B cell (primary cell): ENCODE measurements at regions not wholly inside any gene's neighbourhood (a gene's known extent, or its start where the extent isn't known, plus 50 kb on each side); places are given as distances from the start of the nearest gene placed in this dataset.

Source experiments
- ATAC-seq: fragments of 200-7000 bp; cut with Tn5 transposase; one replicate; pipeline ENCODE4 v1.10.0; 2021; ENCODE audit warnings: low read depth, mild to moderate bottlenecking, moderate number of reproducible peaks, moderate library complexity
- CTCF ChIA-PET: fragments of 350-600 bp; sonication (Branson Sonifier 250); formaldehyde crosslinking; loops from one replicate; lab custom pipeline; 2021; ENCODE audit warnings: antibody characterized with exemption, inconsistent platforms; lab: Charles Lee
- POLR2A ChIA-PET: fragments of 350-600 bp; sonication (Branson Sonifier 250); formaldehyde crosslinking; loops from one replicate; lab custom pipeline; 2021; ENCODE audit warnings: antibody characterized with exemption; lab: Charles Lee
- DNase-seq: peaks from one replicate; pipeline ENCODE4 v3.0.0; 2013
- H2AFZ ChIP-seq: 2 replicates; pipeline ENCODE4 v1.6.1; 2012; ENCODE audit warnings: mild to moderate bottlenecking, low read depth, low read length; ENCODE audit not compliant: insufficient read depth, poor library complexity, severe bottlenecking
- H3K27ac ChIP-seq, 2 donors: 1 replicate in 1 of 2; 2 replicates in 1 of 2; pipeline ENCODE4 v1.5.1; 2012 to 2013; ENCODE audit warnings: low read length in 2 of 2, mild to moderate bottlenecking in 2 of 2, moderate library complexity in 1 of 2
- H3K27me3 ChIP-seq, 4 experiments: fragments of 200-600 bp in 1 of 4; sonication (generic) in 1 of 4; replicated peaks in 1 of 4; 1 replicate in 2 of 4; 2 replicates in 2 of 4; pipeline versions ENCODE4 v1.6.1 to v1.7.0; 2013 to 2016; ENCODE audit warnings: low read length in 3 of 4, mild to moderate bottlenecking in 2 of 4, mixed read lengths in 1 of 4, moderate library complexity in 1 of 4; ENCODE audit not compliant: insufficient read depth in 4 of 4, control insufficient read depth in 3 of 4; ENCODE audit errors: control extremely low read depth in 1 of 4
- H3K36me3 ChIP-seq, 2 experiments: replicated peaks in 1 of 2; 1 replicate in 1 of 2; 2 replicates in 1 of 2; pipeline versions ENCODE4 v1.6.1 to v1.7.1; 2013; ENCODE audit warnings: low read length in 1 of 2; ENCODE audit not compliant: insufficient read depth in 2 of 2, control insufficient read depth in 1 of 2; ENCODE audit errors: control extremely low read depth in 1 of 2, extremely low read depth in 1 of 2
- H3K4me1 ChIP-seq, 2 donors: fragments of 200-600 bp in 1 of 2; sonication (generic) in 1 of 2; 1 replicate in 1 of 2; 2 replicates in 1 of 2; pipeline versions ENCODE4 v1.5.1 to v1.6.1; 2013 to 2017; ENCODE audit warnings: low read length in 2 of 2; ENCODE audit not compliant: control insufficient read depth in 2 of 2, insufficient read depth in 2 of 2
- H3K4me2 ChIP-seq: replicated peaks from 2 replicates; pipeline ENCODE3; 2012; ENCODE audit warnings: mild to moderate bottlenecking, low read depth, low read length; ENCODE audit not compliant: poor library complexity, severe bottlenecking
- H3K4me3 ChIP-seq, 5 experiments: fragments of 200-600 bp in 1 of 5; sonication (generic) in 1 of 5; 1 replicate in 3 of 5; 2 replicates in 2 of 5; pipeline versions ENCODE4 v1.5.1 to v1.7.0; 2011 to 2016; ENCODE audit warnings: low read length in 4 of 5, mild to moderate bottlenecking in 4 of 5, low read depth in 2 of 5, control low read depth in 1 of 5, moderate library complexity in 1 of 5; ENCODE audit not compliant: insufficient read depth in 1 of 5; ENCODE audit errors: control extremely low read depth in 1 of 5, extremely low read depth in 1 of 5
- H3K79me2 ChIP-seq: fragments of 200-600 bp; sonication (generic); one replicate; pipeline ENCODE4 v1.6.0; 2016; ENCODE audit warnings: low read length; ENCODE audit not compliant: control insufficient read depth, insufficient read depth
- H3K9ac ChIP-seq: fragments of 200-600 bp; sonication (generic); 2 replicates; pipeline ENCODE4 v1.6.1; 2017; ENCODE audit warnings: mild to moderate bottlenecking, low read length, moderate library complexity
- H3K9me3 ChIP-seq, 3 donors: one replicate each; pipeline versions ENCODE4 v1.6.1 to v1.7.1; 2013; ENCODE audit warnings: low read length in 2 of 3; ENCODE audit not compliant: control insufficient read depth in 2 of 3, insufficient read depth in 1 of 3; ENCODE audit errors: control extremely low read depth in 1 of 3
- H4K20me1 ChIP-seq: 2 replicates; pipeline ENCODE4 v1.6.0; 2012; ENCODE audit warnings: mild to moderate bottlenecking, low read length; ENCODE audit not compliant: insufficient read depth, control insufficient read depth, poor library complexity, severe bottlenecking
- H3K27ac Mint-ChIP-seq: one replicate; pipeline ENCODE4 v1.8.0; 2021; ENCODE audit warnings: mixed read lengths
- H3K27me3 Mint-ChIP-seq: one replicate; pipeline ENCODE4 v1.8.0; 2021; ENCODE audit warnings: mixed read lengths
- H3K4me1 Mint-ChIP-seq: one replicate; pipeline ENCODE4 v1.8.0; 2021; ENCODE audit warnings: mixed read lengths
- H3K4me3 Mint-ChIP-seq: one replicate; pipeline ENCODE4 v1.8.0; 2021; ENCODE audit warnings: mixed read lengths
- H3K9me3 Mint-ChIP-seq: one replicate; pipeline ENCODE4 v1.8.0; 2022; ENCODE audit warnings: mixed read lengths; ENCODE audit not compliant: insufficient read depth
- EZH2 ChIP-seq: IDR thresholded peaks from 2 replicates; pipeline ENCODE4 v1.6.1; 2012; ENCODE audit warnings: borderline replicate concordance, low read depth, mild to moderate bottlenecking, moderate library complexity, low read length; ENCODE audit not compliant: insufficient read depth, poor library complexity, severe bottlenecking
- WGBS: methylation state at CpG from one replicate; pipeline ENCODE4 v1.1.5; 2013; ENCODE audit warnings: missing lambda C conversion rate; ENCODE audit not compliant: insufficient coverage; 5-methylcytosine and 5-hydroxymethylcytosine counted together
- intact Hi-C: fragments of 100-400 bp; cut with micrococcal nuclease; formaldehyde crosslinking; loops from one replicate; pipeline ENCODE4 v1.10.0; 2022
- TF ChIP-seq, protein P1 (sequence below): fragments of 200-600 bp; IDR thresholded peaks from one replicate; pipeline ENCODE4 v1.8.0; 2022; ENCODE audit warnings: antibody characterized with exemption, mild to moderate bottlenecking

DNA sequence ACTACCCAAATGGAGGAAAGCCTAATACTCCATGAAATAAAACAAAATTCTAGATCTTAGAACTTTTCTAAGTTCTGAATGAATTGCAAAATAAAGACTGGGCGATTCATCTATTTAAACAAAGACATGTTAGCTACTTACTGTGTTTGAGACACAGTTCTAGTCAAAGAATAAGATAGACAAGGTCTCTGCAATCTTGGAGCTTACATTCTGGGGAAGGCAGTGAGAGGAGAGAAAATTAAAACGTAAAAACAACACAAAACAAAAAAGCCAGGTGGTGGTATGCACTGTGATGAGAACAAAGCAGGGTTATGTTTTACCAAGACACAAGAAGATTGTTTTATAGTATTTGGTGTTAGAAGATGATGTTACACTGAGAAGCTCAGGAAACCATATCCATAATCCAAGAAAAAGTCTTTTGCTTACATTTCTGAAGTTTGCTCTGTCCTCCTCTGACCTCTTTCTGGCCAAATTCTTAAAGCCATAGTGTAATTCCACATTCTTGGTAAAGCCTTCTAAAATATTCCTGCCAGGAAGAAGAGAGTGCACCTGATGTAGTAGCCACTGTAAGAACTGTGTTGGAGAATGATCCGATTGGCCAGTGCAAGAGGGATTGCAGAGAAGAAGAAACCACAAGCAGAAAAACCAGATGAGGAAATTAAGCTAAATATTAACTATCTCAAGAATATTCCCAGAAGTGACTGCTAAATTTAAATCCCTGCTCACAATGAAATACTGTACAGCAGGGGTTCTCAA, 218.4 kb downstream of the PCSK1 start:
- DNase-seq, result no peak
- H2AFZ ChIP-seq, result no peak overlapping the region
- no peak overlapping the region for H3K27ac ChIP-seq
- no CpG with 5 or more reads among the region's 3 CpGs for WGBS
- ChIA-PET POLR2A (no interaction called here), CTCF (no interaction called here)
- H3K27me3 Mint-ChIP-seq, result peaks cover 10% of the 10 kb centered on the region
- no peaks in the 10 kb centered on the region for H3K4me1 Mint-ChIP-seq
- no peaks in the 10 kb centered on the region for H3K4me1 ChIP-seq
- H3K27me3 ChIP-seq, result no peaks in the 10 kb centered on the region
- H3K79me2 ChIP-seq, result no peaks in the 10 kb centered on the region
- intact Hi-C loops, result no loop called here
- H3K27ac Mint-ChIP-seq, result no peak overlapping the region
- no peak overlapping the region for H3K4me3 Mint-ChIP-seq
- H3K9ac ChIP-seq, result no peak overlapping the region
- H3K9me3 ChIP-seq, result no peaks in the 10 kb centered on the region
- ATAC-seq, result no peak
- H3K9me3 Mint-ChIP-seq, result no peaks in the 10 kb centered on the region
- no peaks in the 10 kb centered on the region for H4K20me1 ChIP-seq
- TF ChIP-seq, protein P1, sequence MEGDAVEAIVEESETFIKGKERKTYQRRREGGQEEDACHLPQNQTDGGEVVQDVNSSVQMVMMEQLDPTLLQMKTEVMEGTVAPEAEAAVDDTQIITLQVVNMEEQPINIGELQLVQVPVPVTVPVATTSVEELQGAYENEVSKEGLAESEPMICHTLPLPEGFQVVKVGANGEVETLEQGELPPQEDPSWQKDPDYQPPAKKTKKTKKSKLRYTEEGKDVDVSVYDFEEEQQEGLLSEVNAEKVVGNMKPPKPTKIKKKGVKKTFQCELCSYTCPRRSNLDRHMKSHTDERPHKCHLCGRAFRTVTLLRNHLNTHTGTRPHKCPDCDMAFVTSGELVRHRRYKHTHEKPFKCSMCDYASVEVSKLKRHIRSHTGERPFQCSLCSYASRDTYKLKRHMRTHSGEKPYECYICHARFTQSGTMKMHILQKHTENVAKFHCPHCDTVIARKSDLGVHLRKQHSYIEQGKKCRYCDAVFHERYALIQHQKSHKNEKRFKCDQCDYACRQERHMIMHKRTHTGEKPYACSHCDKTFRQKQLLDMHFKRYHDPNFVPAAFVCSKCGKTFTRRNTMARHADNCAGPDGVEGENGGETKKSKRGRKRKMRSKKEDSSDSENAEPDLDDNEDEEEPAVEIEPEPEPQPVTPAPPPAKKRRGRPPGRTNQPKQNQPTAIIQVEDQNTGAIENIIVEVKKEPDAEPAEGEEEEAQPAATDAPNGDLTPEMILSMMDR, result no peak
- TF ChIP-seq EZH2, result no peak
- H3K4me3 ChIP-seq, result no peak overlapping the region
- H3K4me2 ChIP-seq, result no peak overlapping the region
- no peaks in the 10 kb centered on the region for H3K36me3 ChIP-seq

DNA sequence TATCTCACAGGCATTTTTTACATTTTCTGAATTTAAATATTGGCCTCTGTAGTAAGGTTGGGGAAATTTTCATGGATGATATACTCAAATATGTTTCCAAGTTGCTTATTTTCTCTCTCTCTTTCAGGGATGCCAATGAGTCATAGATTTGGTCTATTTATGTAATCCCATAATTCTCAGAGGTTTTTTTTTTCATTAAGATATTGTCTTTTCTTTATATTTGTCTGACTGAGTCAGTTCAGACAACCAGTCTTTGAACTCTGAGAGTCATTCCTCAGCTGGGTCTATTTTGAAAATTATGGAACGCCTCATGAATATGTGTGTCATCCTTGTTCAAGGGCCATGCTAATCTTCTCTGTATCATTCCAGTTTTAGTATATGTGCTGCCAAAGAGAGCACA, 223.2 kb downstream of the PCSK1 start:
- no peak overlapping the region for H3K4me3 ChIP-seq
- peaks cover 17% of the 10 kb centered on the region for H3K9me3 Mint-ChIP-seq
- H3K27ac Mint-ChIP-seq, result no peak overlapping the region
- H3K4me1 ChIP-seq, result no peaks in the 10 kb centered on the region
- TF ChIP-seq, protein P1, result no peak
- TF ChIP-seq EZH2, result no peak
- WGBS, result no CpG with 5 or more reads among the region's 1 CpG
- no peak overlapping the region for H3K27ac ChIP-seq
- no peaks in the 10 kb centered on the region for H4K20me1 ChIP-seq
- DNase-seq (no peak), ATAC-seq (no peak)
- H3K36me3 ChIP-seq, result no peaks in the 10 kb centered on the region
- no peaks in the 10 kb centered on the region for H3K4me1 Mint-ChIP-seq
- H3K9ac ChIP-seq, result no peak overlapping the region
- H3K79me2 ChIP-seq, result no peaks in the 10 kb centered on the region
- CTCF ChIA-PET, result no interaction called here
- intact Hi-C loops, result no loop called here
- no peak overlapping the region for H3K4me3 Mint-ChIP-seq
- no peaks in the 10 kb centered on the region for H3K27me3 ChIP-seq
- POLR2A ChIA-PET, result no interaction called here
- peaks cover 10% of the 10 kb centered on the region for H3K27me3 Mint-ChIP-seq
- H3K9me3 ChIP-seq, result peaks cover 0 to 2% (median 0%) of the 10 kb centered on the region in 3 donors
- H3K4me2 ChIP-seq, result no peak overlapping the region
- H2AFZ ChIP-seq, result no peak overlapping the region
